ENCODE measurements at regions not wholly inside any gene's neighbourhood (a gene's known extent, or its start where the extent isn't known, plus 50 kb on each side); places are given as distances from the start of the nearest gene placed in this dataset.
"Not testable (repeated sequence)": the region's sequence is repeated elsewhere in the genome, so short reads cannot be mapped to it uniquely, and the experiment has no call there.

- DNase-seq (ENCODE audit: low read depth): no peak
Observed at GRCh38 chr7:116340943-116341907, 130.9 kb downstream of the TES start.

- DNase-seq (ENCODE audit: low read depth): peak; percentile 72
Observed at GRCh38 chr7:116342125-116342524, 131.8 kb downstream of the TES start.

- DNase-seq (ENCODE audit: low read depth): no peak
Observed at GRCh38 chr7:116347151-116347832, 137.0 kb downstream of the TES start.

- DNase-seq (ENCODE audit: low read depth): no peak
Observed at GRCh38 chr7:116348346-116348745, 138.0 kb downstream of the TES start.

- DNase-seq (ENCODE audit: low read depth): no peak
Observed at GRCh38 chr7:116351966-116352365, 141.6 kb downstream of the TES start.

GRCh38 chr7:116353647-116354046 is 143.3 kb downstream of the TES start:
- no peak for DNase-seq (ENCODE audit: low read depth)

GRCh38 chr7:116354171-116354545 is 143.8 kb downstream of the TES start:
- peak; percentile 60 for DNase-seq (ENCODE audit: low read depth)

- DNase-seq (ENCODE audit: low read depth): peak; percentile 97
Observed at GRCh38 chr7:116354546-116355423, 144.4 kb downstream of the TES start.

GRCh38 chr7:116355424-116355765 is 144.1 kb upstream of the CAV2 start:
- no peak for DNase-seq (ENCODE audit: low read depth)

- DNase-seq (ENCODE audit: low read depth): no peak
Observed at GRCh38 chr7:116356333-116356965, 143.1 kb upstream of the CAV2 start.

GRCh38 chr7:116356979-116357378 is 142.6 kb upstream of the CAV2 start:
- peak; percentile 8 for DNase-seq (ENCODE audit: low read depth)

- peak; percentile 9 for DNase-seq (ENCODE audit: low read depth)
Observed at GRCh38 chr7:116357781-116358670, 141.5 kb upstream of the CAV2 start.

GRCh38 chr7:116361767-116362166 is 137.8 kb upstream of the CAV2 start:
- DNase-seq (ENCODE audit: low read depth): no peak

GRCh38 chr7:116363637-116364432 is 135.7 kb upstream of the CAV2 start:
- no peak for DNase-seq (ENCODE audit: low read depth)

- DNase-seq (ENCODE audit: low read depth): no peak
Observed at GRCh38 chr7:116364469-116364868, 135.1 kb upstream of the CAV2 start.

GRCh38 chr7:116365797-116366196 is 133.7 kb upstream of the CAV2 start:
- DNase-seq (ENCODE audit: low read depth): no peak

GRCh38 chr7:116367171-116367813 is 132.2 kb upstream of the CAV2 start:
- no peak for DNase-seq (ENCODE audit: low read depth)

GRCh38 chr7:116368965-116369364 is 130.6 kb upstream of the CAV2 start:
- no peak for DNase-seq (ENCODE audit: low read depth)

GRCh38 chr7:116371536-116371935 is 128.0 kb upstream of the CAV2 start:
- DNase-seq (ENCODE audit: low read depth): not testable (repeated sequence)
